Smooth muscle cell (in vitro differentiated cells): ENCODE measurements at regions not wholly inside any gene's neighbourhood (a gene's known extent, or its start where the extent isn't known, plus 50 kb on each side); places are given as distances from the start of the nearest gene placed in this dataset.

Source experiments
- DNase-seq: peaks from one replicate; lab custom pipeline; 2025; ENCODE audit not compliant: unreplicated experiment; lab: John Stamatoyannopoulos, UW
- H2AFZ ChIP-seq: fragments of 200-600 bp; sonication (generic); 2 replicates; pipeline ENCODE4 v1.6.0; 2016; ENCODE audit warnings: antibody characterized with exemption, low read depth, mild to moderate bottlenecking
- H3F3A ChIP-seq: fragments of 200-600 bp; sonication (generic); 2 replicates; pipeline ENCODE4 v1.6.0; 2017; ENCODE audit warnings: antibody characterized with exemption, low read depth
- H3K27ac ChIP-seq: fragments of 200-600 bp; sonication (generic); 2 replicates; pipeline ENCODE4 v1.5.1; 2016; ENCODE audit warnings: low read depth, mild to moderate bottlenecking
- H3K27me3 ChIP-seq: fragments of 200-600 bp; sonication (generic); 2 replicates; pipeline ENCODE4 v1.6.1; 2016; ENCODE audit warnings: low read depth, mild to moderate bottlenecking
- H3K36me3 ChIP-seq: fragments of 200-600 bp; sonication (generic); 2 replicates; pipeline ENCODE4 v1.5.1; 2016; ENCODE audit warnings: low read depth
- H3K4me1 ChIP-seq: fragments of 200-600 bp; sonication (generic); 2 replicates; pipeline ENCODE4 v1.5.1; 2016; ENCODE audit warnings: low read depth
- H3K4me2 ChIP-seq: fragments of 200-600 bp; sonication (generic); 2 replicates; pipeline ENCODE4 v1.6.0; 2016; ENCODE audit warnings: mild to moderate bottlenecking
- H3K4me3 ChIP-seq: fragments of 200-600 bp; sonication (generic); 2 replicates; pipeline ENCODE4 v1.5.1; 2016; ENCODE audit warnings: mild to moderate bottlenecking
- H3K79me2 ChIP-seq: fragments of 200-600 bp; sonication (generic); 2 replicates; pipeline ENCODE4 v1.6.0; 2016; ENCODE audit warnings: low read depth, mild to moderate bottlenecking
- H3K9ac ChIP-seq: fragments of 200-600 bp; sonication (generic); 2 replicates; pipeline ENCODE4 v1.6.0; 2016; ENCODE audit warnings: low read depth
- H3K9me3 ChIP-seq: fragments of 200-600 bp; sonication (generic); replicated peaks from 2 replicates; pipeline ENCODE4 v1.5.1; 2016; ENCODE audit warnings: low read depth
- H4K20me1 ChIP-seq: fragments of 200-600 bp; sonication (generic); 2 replicates; pipeline ENCODE4 v1.6.0; 2016; ENCODE audit warnings: low read depth
- CTCF ChIP-seq: fragments of 200-600 bp; sonication (generic); IDR thresholded peaks from 2 replicates; pipeline ENCODE4 v1.5.1; 2017; ENCODE audit warnings: borderline replicate concordance, mild to moderate bottlenecking, antibody characterized with exemption; ENCODE audit not compliant: insufficient read depth, poor library complexity, severe bottlenecking
- WGBS: methylation state at CpG from one replicate; pipeline ENCODE4 v1.1.7; 2016; ENCODE audit warnings: low lambda C conversion rate; 5-methylcytosine and 5-hydroxymethylcytosine counted together

GRCh38 chr9:99445371-99445891 lies 223.3 kb downstream of the SEC61B start:
- TF ChIP-seq CTCF, result no peak

DNA sequence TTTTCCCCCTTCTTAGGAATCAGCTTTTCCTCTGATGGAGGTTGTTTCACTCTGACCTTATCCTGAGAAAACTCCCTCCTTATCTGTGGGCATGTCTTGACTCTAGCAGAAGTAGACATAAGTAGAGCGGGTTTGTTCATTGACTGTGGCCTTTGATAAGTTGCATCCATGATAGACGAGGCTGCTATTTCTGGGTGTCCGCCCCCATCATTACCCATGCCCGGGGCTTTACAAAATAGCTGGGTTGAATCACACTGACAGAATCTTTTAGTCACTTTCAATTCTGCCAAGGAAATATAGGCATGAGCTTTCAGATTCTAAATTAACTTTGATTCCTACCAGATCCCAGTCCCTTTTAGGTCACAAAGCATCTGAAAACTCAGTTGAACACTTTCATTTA lies 223.8 kb downstream of the SEC61B start:
- Histone ChIP-seq H3K4me3 (no peak overlapping the region), H3K4me1 (no peaks in the 10 kb centered on the region), H3K4me2 (peak overlapping the region; percentile 53), H3K9ac (no peak overlapping the region), H3K27me3 (no peaks in the 10 kb centered on the region), H4K20me1 (no peaks in the 10 kb centered on the region), H3K9me3 (no peaks in the 10 kb centered on the region), H3K36me3 (no peaks in the 10 kb centered on the region), H2AFZ (no peak overlapping the region), H3K27ac (peak overlapping the region; percentile 70), H3K79me2 (no peaks in the 10 kb centered on the region), H3F3A (peaks cover 4% of the 10 kb centered on the region)
- no peak for DNase-seq
- no peak for TF ChIP-seq CTCF
- WGBS, result 37% methylated on average over 4 of the region's 4 CpGs

More at GRCh38 chr9:99445371-99445891, 223.3 kb downstream of the SEC61B start:
- WGBS, result 9% methylated on average over 4 of the region's 4 CpGs
- peak overlapping the region; percentile 53 for H3K4me2 ChIP-seq
- H3K27me3 ChIP-seq, result no peaks in the 10 kb centered on the region
- H3K4me1 ChIP-seq, result no peaks in the 10 kb centered on the region
- DNase-seq, result peak; percentile 10
- no peaks in the 10 kb centered on the region for H3K36me3 ChIP-seq
- no peak overlapping the region for H2AFZ ChIP-seq
- no peak overlapping the region for H3K9ac ChIP-seq
- H4K20me1 ChIP-seq, result no peaks in the 10 kb centered on the region
- H3K27ac ChIP-seq, result peak overlapping the region; percentile 70
- peaks cover 4% of the 10 kb centered on the region for H3F3A ChIP-seq
- H3K79me2 ChIP-seq, result no peaks in the 10 kb centered on the region
- no peaks in the 10 kb centered on the region for H3K9me3 ChIP-seq
- H3K4me3 ChIP-seq, result no peak overlapping the region

DNA sequence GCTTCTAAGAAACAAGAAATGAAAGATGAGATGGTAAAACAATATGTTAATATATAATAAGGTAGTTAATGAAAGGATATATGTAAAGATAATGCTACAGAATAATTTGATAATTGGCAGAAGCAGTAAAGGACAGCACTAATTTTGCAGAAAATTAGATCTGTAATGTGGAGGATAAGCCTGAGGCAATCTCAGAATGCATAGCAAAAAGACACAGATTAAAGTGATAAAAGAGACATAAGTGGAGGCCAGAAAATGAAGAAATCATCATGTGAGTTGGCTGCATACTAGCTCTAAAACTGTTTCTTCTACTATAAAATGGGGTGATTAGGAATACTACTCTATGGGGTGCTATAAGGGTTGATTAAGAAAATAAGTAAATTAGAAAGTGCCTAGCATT lies 225.9 kb downstream of the SEC61B start:
- Histone ChIP-seq H3K27me3 (no peaks in the 10 kb centered on the region), H3K4me3 (no peak overlapping the region), H3K9me3 (no peaks in the 10 kb centered on the region), H3K9ac (no peak overlapping the region), H3K4me2 (no peak overlapping the region), H3K27ac (no peak overlapping the region), H3K4me1 (peaks cover 8% of the 10 kb centered on the region), H3F3A (peaks cover 4% of the 10 kb centered on the region), H3K36me3 (no peaks in the 10 kb centered on the region), H4K20me1 (no peaks in the 10 kb centered on the region), H3K79me2 (no peaks in the 10 kb centered on the region), H2AFZ (no peak overlapping the region)
- DNase-seq, result no peak
- no peak for TF ChIP-seq CTCF

GRCh38 chr9:99449726-99450125 lies 227.6 kb downstream of the SEC61B start:
- Histone ChIP-seq H2AFZ (no peak overlapping the region), H3K4me3 (no peak overlapping the region), H3K79me2 (no peaks in the 10 kb centered on the region), H3K27me3 (no peaks in the 10 kb centered on the region), H3F3A (peaks cover 3% of the 10 kb centered on the region), H3K27ac (no peak overlapping the region), H3K4me2 (no peak overlapping the region), H4K20me1 (no peaks in the 10 kb centered on the region), H3K4me1 (peaks cover 8% of the 10 kb centered on the region), H3K36me3 (no peaks in the 10 kb centered on the region), H3K9me3 (no peaks in the 10 kb centered on the region), H3K9ac (no peak overlapping the region)
- WGBS, result 88% methylated on average over 1 of the region's 1 CpG
- TF ChIP-seq CTCF, result no peak
- DNase-seq, result no peak
